K562 (cell line): ENCODE measurements at regions not wholly inside any gene's neighbourhood (a gene's known extent, or its start where the extent isn't known, plus 50 kb on each side); places are given as distances from the start of the nearest gene placed in this dataset.

Experiments
- ATAC-seq: fragments of 200-7000 bp; cut with Tn5 transposase; 3 replicates; pipeline ENCODE4 v1.9.1; 2020; ENCODE audit warnings: moderate library complexity
- BruUV-seq: library from RNA; stranded (reverse); fragments of 400-500 nt; replicated peaks from 2 replicates; lab custom pipeline; 2021; lab: Mats Ljungman, UMichigan
- CTCF ChIA-PET: fragments of 300-600 bp; formaldehyde crosslinking; extraction: SDS; loops from one replicate; lab custom pipeline; 2021; ENCODE audit warnings: low intra/inter-chr PET ratio; lab: Yijun Ruan, JAX
- POLR2A ChIA-PET: fragments of 300-600, 350-650 bp; sonication (Branson Sonifier 250); formaldehyde crosslinking; extraction: SDS; loops from one replicate; lab custom pipeline; 2021; ENCODE audit warnings: antibody characterized with exemption, inconsistent platforms; lab: Yijun Ruan, JAX
- DNase-seq, 4 experiments: peaks; one replicate each; pipeline versions ENCODE4 v3.0.0 to v3.0.0-alpha.2; 2011 to 2018; ENCODE audit warnings: low spot score in 3 of 4, mixed read lengths in 3 of 4; ENCODE audit errors: extremely low read depth in 1 of 4
- FAIRE-seq: peaks from 2 replicates; lab custom pipeline; 2011; peaks lifted over from hg19 to GRCh38; lab: Jason Lieb, UNC
- H2AFZ ChIP-seq: 2 replicates; pipeline ENCODE4 v1.6.0; 2011; ENCODE audit warnings: low read depth, low read length, control low read depth, inconsistent platforms
- H3K27ac ChIP-seq: fragments of 200-600 bp; 3 replicates; pipeline ENCODE4 v1.8.0; 2011; ENCODE audit warnings: low read depth, mild to moderate bottlenecking, control low read depth, inconsistent platforms, low read length, moderate library complexity, mixed read lengths; ENCODE audit errors: extremely low read depth
- H3K27me3 ChIP-seq, 2 experiments: fragments of 300-600 bp in 1 of 2; 2 replicates in 1 of 2; 3 replicates in 1 of 2; pipeline versions ENCODE4 v1.6.0 to v1.8.0; 2011; ENCODE audit warnings: inconsistent platforms in 2 of 2, low read length in 2 of 2, mild to moderate bottlenecking in 1 of 2, mixed read lengths in 1 of 2, moderate library complexity in 1 of 2; ENCODE audit not compliant: control insufficient read depth in 2 of 2, insufficient read depth in 2 of 2
- H3K36me3 ChIP-seq: fragments of 300-600 bp; 3 replicates; pipeline ENCODE4 v1.8.0; 2011; ENCODE audit warnings: mild to moderate bottlenecking, low read length, inconsistent platforms; ENCODE audit not compliant: control insufficient read depth, insufficient read depth
- H3K4me1 ChIP-seq, 2 experiments: fragments of 200-600 bp in 1 of 2; replicated peaks in 1 of 2; 2 replicates in 1 of 2; 3 replicates in 1 of 2; pipeline versions ENCODE4 v1.5.1 to v1.8.0; 2011; ENCODE audit warnings: inconsistent platforms in 2 of 2, low read length in 2 of 2, mild to moderate bottlenecking in 1 of 2, mixed read lengths in 1 of 2, moderate library complexity in 1 of 2; ENCODE audit not compliant: control insufficient read depth in 2 of 2, insufficient read depth in 2 of 2
- H3K4me2 ChIP-seq: 2 replicates; pipeline ENCODE4 v1.6.1; 2011; ENCODE audit warnings: low read length, control low read depth, inconsistent platforms, mixed read lengths; ENCODE audit not compliant: insufficient read depth
- H3K4me3 ChIP-seq: fragments of 200-600 bp; sonication (generic), shearing (Covaris generic); 2 replicates; pipeline ENCODE4 v1.5.1; 2016; ENCODE audit warnings: control low read depth, inconsistent platforms
- H3K79me2 ChIP-seq: fragments of 200-600 bp; 3 replicates; pipeline ENCODE4 v1.8.0; 2011; ENCODE audit warnings: low read length, inconsistent platforms; ENCODE audit not compliant: control insufficient read depth, insufficient read depth
- H3K9ac ChIP-seq, 2 experiments: 2 replicates each; pipeline versions ENCODE4 v1.6.0 to v1.6.1; 2011; ENCODE audit warnings: low read depth in 2 of 2, low read length in 2 of 2, control low read depth in 1 of 2, inconsistent platforms in 1 of 2, mild to moderate bottlenecking in 1 of 2, mixed read lengths in 1 of 2; ENCODE audit not compliant: insufficient read depth in 1 of 2
- H3K9me1 ChIP-seq: one replicate; pipeline ENCODE4 v1.6.0; 2011; ENCODE audit warnings: inconsistent platforms, mild to moderate bottlenecking, low read length, moderate library complexity; ENCODE audit not compliant: control insufficient read depth, insufficient read depth
- H3K9me3 ChIP-seq: replicated peaks from 2 replicates; pipeline ENCODE4 v1.5.1; 2011; ENCODE audit warnings: low read depth, low read length, inconsistent platforms; ENCODE audit not compliant: control insufficient read depth, insufficient read depth
- H4K20me1 ChIP-seq: replicated peaks from 2 replicates; pipeline ENCODE4 v1.6.1; 2011; ENCODE audit warnings: low read length, inconsistent platforms, mixed read lengths; ENCODE audit not compliant: control insufficient read depth, insufficient read depth
- BACH1 ChIP-seq: fragments of 200-800 bp; sonication (Bioruptor generic); IDR thresholded peaks from 2 replicates; pipeline ENCODE4 v1.6.1; 2016; ENCODE audit warnings: missing genetic modification characterization, missing compliant biosample characterization
- C11orf30 ChIP-seq: fragments of 450-650 bp; IDR thresholded peaks from 2 replicates; pipeline ENCODE4 v1.6.1; 2016; ENCODE audit warnings: low read depth, mild to moderate bottlenecking
- L3MBTL2 ChIP-seq: fragments of 450-650 bp; IDR thresholded peaks from 2 replicates; pipeline ENCODE4 v1.6.1; 2016; ENCODE audit warnings: mild to moderate bottlenecking, moderate library complexity
- MCM2 ChIP-seq: fragments of 450-650 bp; IDR thresholded peaks from 2 replicates; pipeline ENCODE4 v1.6.1; 2017; ENCODE audit warnings: low read depth, mild to moderate bottlenecking
- NR3C1 ChIP-seq: sonication (generic); formaldehyde crosslinking; IDR thresholded peaks from 2 replicates; pipeline ENCODE4 v1.8.1; 2022; ENCODE audit warnings: missing genetic modification reagents
- PPARD ChIP-seq: fragments of 250-450 bp; sonication (Bioruptor Pico); IDR thresholded peaks from 2 replicates; pipeline ENCODE4 v1.8.0; 2022; ENCODE audit warnings: inconsistent platforms, mild to moderate bottlenecking, moderate library complexity
- RBM17 ChIP-seq: fragments of 200-400 bp; formaldehyde crosslinking; IDR thresholded peaks from 2 replicates; pipeline ENCODE4 v1.6.1; 2017; ENCODE audit warnings: low read depth, mild to moderate bottlenecking, low read length, borderline replicate concordance
- STAT6 ChIP-seq: sonication (generic); formaldehyde crosslinking; IDR thresholded peaks from 2 replicates; pipeline ENCODE4 v1.8.1; 2023; ENCODE audit warnings: mild to moderate bottlenecking, missing genetic modification reagents
- TEAD4 ChIP-seq, 2 experiments: sonication (generic) in 1 of 2; formaldehyde crosslinking in 1 of 2; IDR thresholded peaks; 2 replicates each; pipeline versions ENCODE4 v1.6.1 to v1.8.0; 2012 to 2022; ENCODE audit warnings: borderline replicate concordance in 1 of 2, inconsistent platforms in 1 of 2, low read length in 1 of 2, mild to moderate bottlenecking in 1 of 2, missing genetic modification reagents in 1 of 2
- THRAP3 ChIP-seq: fragments of 450-650 bp; IDR thresholded peaks from 2 replicates; pipeline ENCODE4 v1.6.1; 2016; ENCODE audit warnings: mild to moderate bottlenecking, inconsistent platforms, borderline replicate concordance
- YBX1 ChIP-seq: fragments of 450-650 bp; IDR thresholded peaks from 2 replicates; pipeline ENCODE4 v1.7.1; 2016; ENCODE audit warnings: mild to moderate bottlenecking
- ZBTB8A ChIP-seq: fragments of 450-650 bp; IDR thresholded peaks from 2 replicates; pipeline ENCODE4 v1.6.1; 2018; ENCODE audit warnings: mild to moderate bottlenecking, moderate library complexity; ENCODE audit not compliant: partially characterized antibody
- ZFP1 ChIP-seq: fragments of 450-650 bp; formaldehyde crosslinking; IDR thresholded peaks from 2 replicates; pipeline ENCODE4 v1.4.0; 2020; ENCODE audit warnings: mild to moderate bottlenecking, mixed read lengths
- WGBS: fragments of 100-300 bp; shearing (Covaris generic); methylation state at CpG from one replicate; pipeline ENCODE4 v1.1.6; 2016; ENCODE audit warnings: low coverage, mixed read lengths; ENCODE audit not compliant: insufficient coverage; ENCODE audit errors: missing lambda C conversion rate; 5-methylcytosine and 5-hydroxymethylcytosine counted together
- in situ Hi-C: fragments of 300-500 bp; cut with MboI; formaldehyde crosslinking; loops from 4 replicates; pipeline ENCODE4 v1.15.0; 2018; ENCODE audit warnings: inconsistent platforms, mixed read lengths
- intact Hi-C: fragments of 100-400 bp; cut with micrococcal nuclease; formaldehyde crosslinking; loops from 2 replicates; pipeline ENCODE4 v1.14.2; 2022

DNA sequence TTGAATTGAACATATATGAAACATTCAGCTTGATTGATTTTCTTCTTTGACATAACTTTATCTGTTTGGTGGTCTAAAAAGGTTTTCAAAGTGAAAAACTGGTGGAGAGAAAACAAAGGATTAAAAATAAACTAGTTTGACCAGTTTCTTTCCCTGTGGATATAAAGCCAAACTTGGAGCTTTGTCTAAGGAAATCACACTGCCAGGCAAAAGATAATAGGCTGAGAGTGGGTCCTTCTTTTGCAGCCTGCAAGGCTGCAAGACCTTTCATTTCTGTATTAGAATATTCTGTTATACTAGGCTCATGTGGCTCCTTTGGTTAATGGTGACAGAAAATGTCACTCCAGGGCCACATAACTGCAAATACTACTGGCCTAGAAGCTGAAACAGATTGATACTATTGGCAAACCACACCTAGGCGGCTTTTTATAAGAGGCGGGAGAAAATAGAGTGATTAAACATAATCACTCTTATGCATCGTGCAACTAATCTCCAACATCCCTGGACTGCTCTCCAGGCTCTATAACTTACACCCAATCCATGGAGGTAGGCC is 129.1 kb upstream of the ZNF462 start:
- intact Hi-C loops (no loop called here), in situ Hi-C loops (no loop called here)
- BruUV-seq: no TSS peak
- no peak overlapping the region for H3K27ac ChIP-seq
- FAIRE-seq: no peak
- no peaks in the 10 kb centered on the region for H3K27me3 ChIP-seq
- CTCF ChIA-PET: no interaction called here
- TF ChIP-seq ZFP1 (CRISPR knock-in tag) (no peak), RBM17 (no peak), BACH1 (tag) (no peak), PPARD (CRISPR knock-in tag) (no peak), NR3C1 (CRISPR knock-in tag) (no peak), MCM2 (no peak), YBX1 (no peak), L3MBTL2 (no peak), THRAP3 (no peak), STAT6 (CRISPR knock-in tag) (no peak), C11orf30 (no peak), ZBTB8A (no peak), TEAD4 (IDR thresholded peaks at IDR 0.05; ENCODE audit: low read length) (no peak), TEAD4 (CRISPR knock-in tag; IDR thresholded peaks at IDR 0.05; ENCODE audit: borderline replicate concordance) (no peak)
- H3K4me2 ChIP-seq: no peak overlapping the region
- no peak for DNase-seq
- no peak overlapping the region for H2AFZ ChIP-seq
- POLR2A ChIA-PET: no interaction called here
- H3K9me3 ChIP-seq: no peaks in the 10 kb centered on the region
- H3K9ac ChIP-seq: no peak overlapping the region
- no peak overlapping the region for H3K4me3 ChIP-seq
- H3K9me1 ChIP-seq: no peaks in the 10 kb centered on the region
- H4K20me1 ChIP-seq: no peaks in the 10 kb centered on the region
- no peaks in the 10 kb centered on the region for H3K4me1 ChIP-seq
- WGBS: 0% methylated on average over 3 of the region's 3 CpGs
- no peaks in the 10 kb centered on the region for H3K79me2 ChIP-seq
- H3K36me3 ChIP-seq: no peaks in the 10 kb centered on the region
- ATAC-seq: no peak
